IMR-90 (cell line): ENCODE measurements at regions not wholly inside any gene's neighbourhood (a gene's known extent, or its start where the extent isn't known, plus 50 kb on each side); places are given as distances from the start of the nearest gene placed in this dataset.
A peak's percentile ranks its signal among the peaks of the same experiment; 100 is the strongest.

ENCODE experiments used
- ATAC-seq: fragments of 200-7000 bp; cut with Tn5 transposase; 2 replicates; pipeline ENCODE4 v1.9.1; 2020; ENCODE audit warnings: low read depth, mild to moderate bottlenecking, moderate library complexity
- BruUV-seq: library from RNA; stranded (reverse); fragments of 400-500 nt; replicated peaks from 2 replicates; lab custom pipeline; 2021; lab: Mats Ljungman, UMichigan
- CTCF ChIA-PET: fragments of 300-600 bp; formaldehyde crosslinking; extraction: SDS; loops from one replicate; lab custom pipeline; 2021; ENCODE audit warnings: antibody characterized with exemption; lab: Yijun Ruan, JAX
- POLR2A ChIA-PET: fragments of 300-600 bp; sonication (Branson Sonifier 250); formaldehyde crosslinking; loops from one replicate; lab custom pipeline; 2022; ENCODE audit warnings: antibody characterized with exemption; ENCODE audit not compliant: unreplicated experiment; lab: Charles Lee
- DNase-seq: peaks from one replicate; pipeline ENCODE4 v3.0.0; 2013
- H2AFZ ChIP-seq: replicated peaks from 2 replicates; pipeline ENCODE3; 2013; ENCODE audit warnings: low read length, mild to moderate bottlenecking; ENCODE audit not compliant: poor library complexity
- H2AK5ac ChIP-seq: 2 replicates; pipeline ENCODE4 v1.6.1; 2013; ENCODE audit warnings: low read depth, low read length, inconsistent platforms
- H2AK9ac ChIP-seq: replicated peaks from 2 replicates; pipeline ENCODE3; 2013; ENCODE audit warnings: mild to moderate bottlenecking, low read depth, low read length, moderate library complexity; ENCODE audit not compliant: poor library complexity
- H2BK120ac ChIP-seq: 2 replicates; pipeline ENCODE4 v1.6.1; 2013; ENCODE audit warnings: low read depth, low read length, inconsistent platforms
- H2BK15ac ChIP-seq: 3 replicates; pipeline ENCODE4 v1.6.1; 2013; ENCODE audit warnings: low read depth, low read length, inconsistent platforms
- H2BK20ac ChIP-seq: 2 replicates; pipeline ENCODE4 v1.6.1; 2013; ENCODE audit warnings: low read depth, mild to moderate bottlenecking, inconsistent platforms, low read length, moderate library complexity
- H2BK5ac ChIP-seq: 2 replicates; pipeline ENCODE4 v1.6.1; 2013; ENCODE audit warnings: mild to moderate bottlenecking, low read depth, low read length, inconsistent platforms; ENCODE audit not compliant: poor library complexity, severe bottlenecking
- H3K14ac ChIP-seq: replicated peaks from 2 replicates; pipeline ENCODE4 v1.6.1; 2013; ENCODE audit warnings: low read depth, low read length, inconsistent platforms
- H3K18ac ChIP-seq: 2 replicates; pipeline ENCODE4 v1.6.1; 2013; ENCODE audit warnings: low read depth, low read length, control low read depth
- H3K23ac ChIP-seq: 2 replicates; pipeline ENCODE4 v1.6.1; 2013; ENCODE audit warnings: low read depth, low read length, inconsistent platforms
- H3K27ac ChIP-seq: 2 replicates; pipeline ENCODE4 v1.5.1; 2013; ENCODE audit warnings: mild to moderate bottlenecking, control low read depth, low read length; ENCODE audit not compliant: insufficient read depth
- H3K27me3 ChIP-seq: 2 replicates; pipeline ENCODE4 v1.6.1; 2013; ENCODE audit warnings: low read length; ENCODE audit not compliant: control insufficient read depth, insufficient read depth
- H3K36me3 ChIP-seq: 2 replicates; pipeline ENCODE4 v1.6.1; 2013; ENCODE audit warnings: low read length, mixed read lengths; ENCODE audit not compliant: control insufficient read depth, insufficient read depth
- H3K4ac ChIP-seq: 2 replicates; pipeline ENCODE4 v1.6.1; 2013; ENCODE audit warnings: low read depth, low read length, inconsistent platforms
- H3K4me1 ChIP-seq: 2 replicates; pipeline ENCODE4 v1.6.1; 2013; ENCODE audit warnings: low read length, mixed read lengths; ENCODE audit not compliant: control insufficient read depth, insufficient read depth
- H3K4me2 ChIP-seq: 2 replicates; pipeline ENCODE4 v1.6.1; 2013; ENCODE audit warnings: low read depth, mild to moderate bottlenecking, control low read depth, low read length, moderate library complexity
- H3K4me3 ChIP-seq: 2 replicates; pipeline ENCODE4 v1.5.1; 2013; ENCODE audit warnings: low read depth, mild to moderate bottlenecking, control low read depth, low read length, moderate library complexity; ENCODE audit not compliant: insufficient read depth
- H3K56ac ChIP-seq: 2 replicates; pipeline ENCODE4 v1.6.1; 2013; ENCODE audit warnings: low read length, inconsistent platforms; ENCODE audit not compliant: insufficient read depth; ENCODE audit errors: extremely low read depth
- H3K79me1 ChIP-seq, 2 experiments: 2 replicates each; pipeline ENCODE4 v1.6.1; 2013; ENCODE audit warnings: low read length in 2 of 2, inconsistent platforms in 1 of 2, low read depth in 1 of 2
- H3K9ac ChIP-seq: 2 replicates; pipeline ENCODE4 v1.6.1; 2013; ENCODE audit warnings: low read depth, low read length, control low read depth
- H3K9me1 ChIP-seq: 2 replicates; pipeline ENCODE4 v1.6.1; 2013; ENCODE audit warnings: low read length, inconsistent platforms; ENCODE audit not compliant: insufficient read depth
- H3K9me3 ChIP-seq: 2 replicates; pipeline ENCODE4 v1.6.1; 2013; ENCODE audit warnings: low read length; ENCODE audit not compliant: control insufficient read depth, insufficient read depth
- H4K20me1 ChIP-seq: 2 replicates; pipeline ENCODE4 v1.6.1; 2013; ENCODE audit warnings: low read length, inconsistent platforms; ENCODE audit not compliant: insufficient read depth
- H4K5ac ChIP-seq: 2 replicates; pipeline ENCODE4 v1.6.1; 2013; ENCODE audit warnings: mild to moderate bottlenecking, low read depth, low read length, control low read depth
- H4K8ac ChIP-seq, 2 experiments: 2 replicates each; pipeline ENCODE4 v1.6.1; 2013; ENCODE audit warnings: low read depth in 2 of 2, low read length in 2 of 2, control low read depth in 1 of 2, inconsistent platforms in 1 of 2
- H4K91ac ChIP-seq: 2 replicates; pipeline ENCODE4 v1.6.1; 2013; ENCODE audit warnings: low read depth, low read length, inconsistent platforms; ENCODE audit not compliant: insufficient read depth
- CTCF ChIP-seq: conservative IDR thresholded peaks from 2 replicates; pipeline ENCODE4 v1.5.1; 2012; ENCODE audit warnings: mild to moderate bottlenecking, low read depth, low read length, improper control_type of control experiment
- MAFK ChIP-seq: IDR thresholded peaks from 2 replicates; pipeline ENCODE4 v1.6.1; 2012; ENCODE audit warnings: low read depth, low read length, improper control_type of control experiment
- POLR2A ChIP-seq: IDR thresholded peaks from 2 replicates; pipeline ENCODE4 v1.6.1; 2012; ENCODE audit warnings: mild to moderate bottlenecking, low read depth, low read length
- RAD21 ChIP-seq: IDR thresholded peaks from 2 replicates; pipeline ENCODE4 v1.6.1; 2012; ENCODE audit warnings: low read length, improper control_type of control experiment
- SMC3 ChIP-seq: fragments of 150-350 bp; IDR thresholded peaks from 2 replicates; pipeline ENCODE4 v1.6.1; 2016; ENCODE audit warnings: low read depth, mild to moderate bottlenecking, antibody characterized with exemption, low read length, moderate library complexity
- WGBS, 2 experiments: methylation state at CpG; one replicate each; pipeline versions ENCODE4 v1.1.5 to v1.1.7; 2013; ENCODE audit warnings: missing lambda C conversion rate in 2 of 2; ENCODE audit not compliant: insufficient read length in 1 of 2; ENCODE audit errors: extremely low coverage in 2 of 2; 5-methylcytosine and 5-hydroxymethylcytosine counted together
- dilution Hi-C: fragments of 300-500 bp; cut with HindIII; formaldehyde crosslinking; loops from one replicate; pipeline ENCODE4 v1.14.3; 2018; ENCODE audit warnings: low sequenced_read_pairs; ENCODE audit not compliant: unreplicated experiment
- in situ Hi-C: fragments of 300-500 bp; cut with MboI; formaldehyde crosslinking; loops from 3 replicates; pipeline ENCODE4 v1.14.3; 2019; ENCODE audit warnings: low sequenced_read_pairs, inconsistent platforms, mixed read lengths
- intact Hi-C: fragments of 100-400 bp; cut with micrococcal nuclease; formaldehyde crosslinking; loops from 2 replicates; pipeline ENCODE4 v1.10.0; 2022

- TF ChIP-seq RAD21: peak; percentile 61
- no peak for TF ChIP-seq MAFK
- TF ChIP-seq SMC3: peak; percentile 59
- TF ChIP-seq POLR2A: no peak
- peak; percentile 77 for TF ChIP-seq CTCF
- Histone ChIP-seq H3K27ac (no peak overlapping the region), H3K4me1 (no peaks in the 10 kb centered on the region), H3K56ac (no peak overlapping the region), H3K36me3 (no peaks in the 10 kb centered on the region), H3K27me3 (no peaks in the 10 kb centered on the region), H3K4me3 (no peak overlapping the region), H3K14ac (no peak overlapping the region), H4K91ac (no peak overlapping the region), H3K4me2 (no peak overlapping the region), H4K20me1 (no peaks in the 10 kb centered on the region), H2BK120ac (no peak overlapping the region), H3K23ac (no peak overlapping the region), H3K9ac (no peak overlapping the region), H3K9me3 (no peaks in the 10 kb centered on the region), H4K5ac (no peak overlapping the region), H2BK20ac (no peak overlapping the region), H3K4ac (no peak overlapping the region), H2AK5ac (no peak overlapping the region), H3K79me1 (no peaks in the 10 kb centered on the region), H2AFZ (no peak overlapping the region), H4K8ac (no peak overlapping the region), H3K18ac (no peak overlapping the region), H2AK9ac (no peak overlapping the region), H2BK5ac (no peak overlapping the region), H3K9me1 (no peaks in the 10 kb centered on the region), H2BK15ac (no peak overlapping the region)
- no TSS peak for BruUV-seq
- intact Hi-C loops (loop anchor here (1.0 to 2.0 kb wide), 3 partner anchors 106 to 264 kb away; no protein-coding TSS in a partner anchor), in situ Hi-C loops (no loop called here), dilution Hi-C loops (no loop called here)
- peak; percentile 82 for ATAC-seq
- DNase-seq: peak; percentile 54
- CTCF ChIA-PET: interaction anchor here (0.6 to 2.4 kb wide), 13 partner anchors 12 to 1227 kb away, joined by 3 to 9 read pairs (median 4); no protein-coding TSS in a partner anchor
- POLR2A ChIA-PET: no interaction called here
- 0% methylated on average over 1 of the region's 6 CpGs; no CpG with 5 or more reads in 1 of the 2 experiments for WGBS, 2 experiments
These were observed 334.8 kb upstream of the CAMK1G start for GRCh38 chr1:209248649-209249279.
